Pons (tissue), 1 donor: ENCODE measurements at regions not wholly inside any gene's neighbourhood (a gene's known extent, or its start where the extent isn't known, plus 50 kb on each side); places are given as distances from the start of the nearest gene placed in this dataset.
A peak's percentile ranks its signal among the peaks of the same experiment; 100 is the strongest.
"Not testable (repeated sequence)": the region's sequence is repeated elsewhere in the genome, so short reads cannot be mapped to it uniquely, and the experiment has no call there.

ENCODE experiments used
- DNase-seq: peaks from one replicate; pipeline ENCODE4 v3.0.0-alpha.2; 2016; ENCODE audit warnings: low spot score

DNA sequence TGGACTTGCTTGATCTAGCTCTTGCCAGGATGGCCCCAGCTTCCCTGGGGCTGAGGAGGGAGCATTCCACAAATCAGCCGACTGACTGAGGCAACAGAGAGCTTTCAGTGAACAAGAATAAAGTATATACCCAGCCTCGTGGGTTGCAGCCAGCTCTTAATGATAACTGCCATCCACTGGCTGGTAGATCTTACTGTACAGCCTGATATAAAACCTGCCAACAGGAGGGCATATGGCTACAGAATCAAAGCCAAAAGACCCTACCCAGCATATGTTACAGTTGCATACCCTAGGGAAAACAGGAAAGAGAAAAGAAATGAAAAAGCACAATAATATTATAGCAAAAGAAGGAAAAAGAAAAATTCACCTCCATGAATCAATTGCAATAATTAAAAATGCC is 775.9 kb upstream of the KIF2B start:
- DNase-seq, result no peak

DNA sequence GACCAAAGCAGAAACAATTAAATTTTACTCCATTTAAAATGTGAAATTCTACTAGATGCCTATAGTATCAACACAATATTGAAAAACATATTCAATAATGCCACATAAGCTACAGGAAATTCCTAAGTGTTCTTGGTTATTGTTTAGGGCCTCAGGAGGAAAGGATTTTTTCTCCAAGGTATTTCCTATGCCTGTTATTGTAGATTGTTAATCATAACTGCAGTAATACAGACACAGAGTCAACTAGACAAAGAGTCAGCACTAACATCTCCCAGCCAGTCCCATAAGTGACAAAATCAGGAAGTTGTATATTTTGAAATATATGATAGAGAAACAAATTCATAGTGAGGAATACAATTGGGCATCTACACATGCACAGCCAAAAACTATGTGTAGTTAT is 782.7 kb upstream of the KIF2B start:
- no peak for DNase-seq

DNA sequence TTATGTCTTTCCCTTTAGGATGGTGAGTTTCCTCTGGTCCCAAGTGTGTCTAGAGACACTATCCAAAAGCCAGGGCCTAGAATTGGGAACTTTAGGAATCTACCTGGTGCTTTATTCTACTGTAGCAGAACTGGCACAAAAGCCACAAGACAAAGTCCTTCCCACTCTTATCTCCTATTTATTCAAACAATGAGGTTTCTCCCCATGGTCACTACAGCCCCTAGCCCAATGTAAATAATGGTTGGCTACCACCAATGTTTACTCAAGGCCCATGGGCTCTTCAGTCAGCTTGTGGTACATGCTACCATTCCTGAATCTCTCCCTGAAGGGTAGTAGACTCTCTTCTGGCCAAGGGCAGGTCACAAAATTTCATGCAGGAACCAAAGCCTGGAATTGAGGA is 789.4 kb upstream of the KIF2B start:
- no peak for DNase-seq

DNA sequence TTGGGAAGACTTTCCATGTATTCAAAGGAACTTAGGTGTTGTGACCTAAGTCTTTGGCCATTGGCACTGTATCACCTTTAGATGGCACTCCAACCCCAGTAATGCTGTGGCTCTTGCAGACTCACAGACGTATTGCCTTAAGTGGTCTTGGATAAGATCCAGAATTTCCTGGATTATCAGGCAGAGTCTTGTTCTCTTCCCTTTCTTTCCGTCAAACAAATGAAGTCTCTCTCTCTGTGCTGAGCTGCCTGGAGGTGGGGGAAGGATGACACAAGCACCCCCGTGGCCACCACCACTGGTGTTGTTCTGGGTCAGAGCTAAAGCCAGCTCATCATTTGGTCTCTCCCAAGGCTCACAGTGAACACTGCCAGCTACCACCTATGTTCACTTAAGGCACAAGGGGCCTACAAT is 789.9 kb upstream of the KIF2B start:
- DNase-seq, result peak; percentile 2

DNA sequence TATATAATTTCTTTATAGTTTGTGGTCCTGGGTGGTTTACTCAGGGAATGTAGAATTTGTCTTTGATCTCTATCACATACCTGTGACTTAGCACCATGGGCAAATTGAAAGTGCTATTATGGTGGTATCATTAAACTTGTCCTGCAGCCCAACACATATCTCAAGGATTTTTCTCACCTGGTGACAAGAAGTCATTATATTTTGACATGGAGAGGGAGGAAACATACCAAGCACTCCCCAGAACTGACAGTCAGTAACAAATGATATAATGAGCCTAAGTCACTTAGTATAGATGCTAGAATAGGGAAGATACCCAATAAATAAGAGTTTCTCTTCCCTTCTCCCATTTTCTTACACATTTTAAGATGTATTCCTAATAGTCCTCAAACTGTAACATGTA is 805.5 kb upstream of the KIF2B start:
- no peak for DNase-seq

DNA sequence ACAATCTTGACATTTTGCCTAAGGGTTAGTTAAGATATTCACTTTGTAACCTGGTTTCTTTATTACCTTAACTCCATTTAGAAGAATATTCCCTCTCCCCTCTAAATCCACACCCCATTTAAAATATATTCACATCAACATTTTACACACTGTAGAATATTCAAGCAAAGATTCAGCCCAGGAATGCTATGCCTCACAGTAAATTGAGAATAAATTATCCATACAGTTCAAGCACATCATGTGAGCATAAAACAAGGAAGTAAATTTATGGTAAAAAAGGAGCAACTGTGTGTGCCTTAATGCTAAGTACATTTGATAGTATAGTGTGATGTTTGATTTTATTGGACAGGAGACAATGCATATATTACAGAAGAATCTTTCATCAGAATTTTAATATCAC is 806.6 kb upstream of the KIF2B start:
- no peak for DNase-seq

DNA sequence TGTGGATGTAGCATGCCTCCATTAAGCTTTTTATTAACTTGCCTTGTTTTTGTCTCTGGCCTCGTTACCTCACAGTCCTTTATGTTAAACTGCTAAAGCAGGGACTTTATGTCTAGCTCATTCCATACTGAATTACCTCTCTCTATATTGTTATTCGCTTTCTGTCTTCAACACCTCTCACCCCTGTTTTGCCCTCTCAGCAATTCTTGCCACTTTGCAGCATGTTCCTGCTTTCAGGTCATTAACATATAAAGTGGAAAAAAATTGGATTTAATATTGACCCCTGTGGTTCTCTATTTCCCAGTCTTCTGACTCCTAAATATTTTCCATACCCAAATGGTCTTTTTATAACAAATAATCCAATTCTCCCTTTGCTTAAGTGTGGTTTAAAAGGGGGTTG is 810.4 kb upstream of the KIF2B start:
- DNase-seq, result no peak

DNA sequence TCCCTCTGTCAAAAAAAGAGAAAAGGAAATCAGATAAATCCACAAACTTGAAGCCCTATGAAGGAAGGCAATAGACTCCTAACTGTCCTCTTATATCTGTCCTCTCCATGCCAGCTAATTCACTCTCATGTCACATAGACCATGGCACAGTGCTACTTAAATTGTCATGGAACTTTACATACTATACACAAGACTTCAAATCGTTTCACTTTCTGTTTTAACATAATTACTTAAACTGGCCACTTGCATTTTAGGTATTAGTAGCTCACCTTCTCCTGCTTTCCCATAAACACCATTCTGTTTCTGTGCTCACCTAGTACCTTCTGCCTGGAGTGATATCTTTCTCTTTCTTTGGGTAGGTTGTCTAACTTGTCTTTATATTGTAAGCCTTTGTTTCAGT is 816.7 kb upstream of the KIF2B start:
- DNase-seq, result no peak

DNA sequence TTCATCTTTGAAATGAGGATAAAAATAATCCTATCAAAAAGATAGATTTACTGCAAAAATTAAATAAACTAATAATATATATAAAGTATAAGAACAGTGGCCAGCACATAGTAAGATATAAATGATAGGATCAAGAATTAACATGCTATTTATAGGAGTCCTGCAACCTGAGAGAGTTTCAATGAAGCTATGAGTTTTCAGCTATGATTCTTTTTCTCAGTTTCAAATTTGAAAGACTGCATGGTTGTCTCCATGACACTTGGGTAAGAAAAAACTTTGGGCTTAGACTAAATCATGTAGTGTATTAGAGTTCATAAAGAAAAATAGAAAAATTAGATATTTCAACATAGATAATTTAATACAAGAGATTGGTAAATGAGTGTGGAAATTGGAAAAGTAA is 817.8 kb upstream of the KIF2B start:
- DNase-seq, result no peak

DNA sequence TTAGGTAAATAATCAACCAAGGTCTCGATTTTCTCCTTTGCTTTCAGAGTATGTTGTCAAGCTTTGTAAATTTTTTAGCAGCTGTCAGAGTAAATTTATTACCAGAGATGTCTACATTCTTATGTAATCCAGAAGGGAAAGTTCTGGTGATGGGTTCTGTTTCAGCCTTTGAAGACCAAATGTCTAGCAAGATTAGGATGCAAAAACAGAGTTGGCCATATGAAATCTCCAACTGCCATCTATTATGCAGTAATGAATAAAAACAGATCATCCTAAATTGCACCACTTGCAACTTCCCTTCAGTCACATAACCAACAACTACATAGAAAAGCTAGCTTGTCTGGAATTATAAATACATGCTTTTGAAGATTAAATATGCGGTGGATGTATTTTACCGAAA is 826.8 kb upstream of the KIF2B start:
- DNase-seq, result no peak

DNA sequence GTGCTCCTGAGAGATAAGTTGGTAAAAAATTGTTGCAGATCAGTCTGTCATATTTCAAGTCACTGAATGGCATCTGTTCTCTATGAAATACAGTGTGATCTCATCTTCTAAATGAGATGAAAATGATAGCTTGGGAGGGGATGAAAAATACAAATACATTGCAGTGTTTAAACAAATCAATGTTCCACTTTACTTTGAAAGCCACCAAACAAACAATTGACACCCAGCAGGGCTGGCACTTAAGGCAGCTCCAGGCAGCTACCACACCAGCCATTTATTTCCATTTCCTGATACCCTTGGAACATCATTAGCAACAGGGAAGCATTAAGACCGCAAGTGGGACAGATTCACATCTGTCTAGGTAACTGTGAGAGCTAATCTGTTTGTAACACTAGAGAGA is 827.6 kb upstream of the KIF2B start:
- no peak for DNase-seq

DNA sequence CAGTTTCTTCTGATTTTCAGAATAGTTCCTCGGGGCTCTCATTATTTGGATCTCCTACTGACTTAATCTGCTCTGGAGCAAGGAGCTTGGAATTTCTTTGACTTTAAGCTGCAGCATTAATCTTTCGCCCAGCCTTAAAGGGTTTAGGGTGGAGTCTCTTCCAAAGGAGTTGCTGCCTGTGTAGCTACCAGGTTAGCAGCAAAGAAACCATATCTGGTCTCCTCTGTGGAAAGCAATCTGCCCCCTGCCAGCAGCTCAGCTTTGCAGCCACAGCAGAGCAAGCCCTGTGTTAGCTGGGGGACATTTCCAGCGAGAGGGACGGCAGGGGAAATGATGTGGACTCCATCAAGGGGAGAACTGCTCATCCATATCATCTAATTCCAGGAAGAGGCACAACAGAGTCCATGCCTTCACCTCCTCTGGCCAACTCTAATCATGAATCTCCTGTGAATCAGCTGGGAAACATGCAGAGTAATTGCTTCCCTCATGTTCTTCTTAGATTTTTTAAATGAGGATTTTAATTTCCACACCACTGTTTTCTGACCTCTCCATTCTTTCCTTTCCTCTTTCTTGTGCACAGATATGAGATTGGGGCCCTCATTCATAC is 827.6 kb upstream of the CA10 start:
- DNase-seq, result no peak

DNA sequence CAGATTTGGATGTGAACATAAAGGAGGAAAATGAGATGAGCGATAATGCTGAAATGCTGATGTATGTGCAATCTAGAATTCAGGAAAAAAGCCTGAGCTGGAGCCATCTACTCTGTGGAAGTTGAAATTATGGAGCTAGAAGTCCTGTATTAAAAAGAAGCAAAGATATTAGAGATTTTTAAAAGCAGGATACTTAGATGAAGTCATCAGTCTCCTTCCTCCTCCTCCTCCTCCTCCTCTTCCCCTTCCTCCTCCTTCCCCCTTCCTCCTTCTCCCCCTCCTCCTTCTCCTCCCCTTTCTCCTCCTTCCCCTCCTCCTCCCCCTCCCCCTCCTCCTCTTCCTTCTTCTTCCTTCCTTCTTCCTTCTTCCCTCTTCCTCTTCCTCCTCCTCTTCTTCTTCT is 823.8 kb upstream of the CA10 start:
- no peak for DNase-seq

DNA sequence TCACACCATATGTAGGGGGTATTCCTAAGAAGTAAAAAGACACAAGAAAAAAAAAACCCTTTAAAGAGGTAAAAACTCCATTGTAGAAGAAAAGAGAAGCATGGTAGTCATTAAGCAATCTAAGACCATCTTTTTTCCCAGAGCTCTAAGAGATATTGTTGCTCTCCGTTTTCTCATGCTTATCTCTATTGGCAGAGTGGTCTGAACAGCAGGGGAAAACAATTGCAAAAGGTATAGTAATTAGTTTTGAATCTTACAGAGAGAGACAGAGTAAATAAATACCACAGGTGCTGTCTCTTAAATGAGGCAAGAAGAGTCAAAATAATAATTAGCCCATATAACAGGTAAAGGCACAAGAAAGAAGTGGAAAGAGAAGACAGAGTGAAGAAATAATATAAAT is 821.4 kb upstream of the CA10 start:
- no peak for DNase-seq

DNA sequence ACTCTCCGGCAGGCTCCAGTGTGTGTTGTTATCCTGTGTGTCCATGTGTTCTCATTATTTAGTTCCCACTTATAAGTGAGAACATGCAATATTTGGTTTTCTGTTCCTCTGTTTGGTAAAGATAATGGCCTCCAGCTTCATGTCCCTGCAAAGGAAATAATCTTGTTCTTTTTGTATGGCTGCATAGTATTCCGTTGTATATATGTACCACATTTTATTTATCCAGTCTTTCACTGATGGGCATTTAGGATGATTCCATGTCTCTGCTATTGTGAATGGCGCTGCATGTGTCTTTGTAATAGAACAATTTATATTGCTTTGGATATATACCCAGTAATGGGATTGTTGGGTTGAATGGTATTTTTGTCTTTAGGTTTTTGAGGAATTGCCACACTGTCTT is 807.3 kb upstream of the CA10 start:
- no peak for DNase-seq

DNA sequence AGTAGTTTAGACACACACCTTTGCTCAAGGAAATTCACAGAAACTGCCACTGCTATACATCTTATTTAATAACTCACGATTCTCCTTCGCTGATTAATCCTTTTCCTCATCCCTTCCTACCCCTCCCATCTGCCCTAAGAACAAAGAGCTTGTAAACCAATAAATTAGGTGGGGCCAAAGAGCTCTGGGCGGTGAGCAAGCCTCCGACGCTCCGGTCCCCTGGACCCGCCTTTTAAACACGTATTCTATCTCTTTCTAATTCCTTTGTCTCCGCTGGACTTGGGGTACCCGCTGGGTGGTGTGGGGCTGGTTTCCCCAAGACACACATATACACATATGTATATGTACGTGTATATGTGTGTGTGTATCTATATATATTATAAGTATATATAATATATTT is 803.2 kb upstream of the CA10 start:
- not testable (repeated sequence) for DNase-seq

DNA sequence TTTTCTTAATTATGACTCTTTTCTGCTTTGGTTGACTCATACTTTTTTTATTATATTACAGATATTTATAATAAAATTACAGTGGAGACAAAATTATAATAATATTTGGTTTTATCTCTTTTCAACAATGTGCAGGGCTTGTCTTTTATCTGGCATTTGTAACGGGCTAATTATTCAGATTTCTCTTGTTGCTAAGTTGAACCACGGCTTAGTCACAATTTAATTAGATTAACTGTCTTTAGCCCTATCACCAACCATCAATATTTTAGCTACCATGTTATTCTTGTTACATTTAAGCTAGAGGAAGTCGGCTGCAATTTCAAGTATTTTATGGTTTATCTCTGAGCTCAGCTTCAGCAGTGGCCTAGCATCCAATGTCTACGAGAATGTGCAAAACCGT is 798.9 kb upstream of the CA10 start:
- DNase-seq, result no peak

DNA sequence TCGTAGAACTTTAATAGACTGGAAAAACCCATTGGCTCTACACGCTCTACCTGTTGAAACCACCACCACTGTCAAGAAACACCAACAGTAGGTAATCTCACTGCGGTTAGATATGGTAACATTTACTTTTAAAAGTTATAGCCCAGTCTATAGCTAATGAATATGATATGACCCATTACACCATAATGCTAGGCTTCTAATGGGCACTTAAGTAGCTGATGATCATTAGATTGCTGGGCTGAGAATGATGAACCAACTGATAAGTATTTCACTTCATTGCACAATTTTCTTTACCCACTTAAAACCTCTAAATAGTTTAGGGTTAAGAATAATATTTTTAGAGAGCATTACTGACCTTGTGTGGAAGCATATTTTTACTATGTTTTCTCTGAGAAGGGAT is 788.9 kb upstream of the CA10 start:
- DNase-seq, result no peak

DNA sequence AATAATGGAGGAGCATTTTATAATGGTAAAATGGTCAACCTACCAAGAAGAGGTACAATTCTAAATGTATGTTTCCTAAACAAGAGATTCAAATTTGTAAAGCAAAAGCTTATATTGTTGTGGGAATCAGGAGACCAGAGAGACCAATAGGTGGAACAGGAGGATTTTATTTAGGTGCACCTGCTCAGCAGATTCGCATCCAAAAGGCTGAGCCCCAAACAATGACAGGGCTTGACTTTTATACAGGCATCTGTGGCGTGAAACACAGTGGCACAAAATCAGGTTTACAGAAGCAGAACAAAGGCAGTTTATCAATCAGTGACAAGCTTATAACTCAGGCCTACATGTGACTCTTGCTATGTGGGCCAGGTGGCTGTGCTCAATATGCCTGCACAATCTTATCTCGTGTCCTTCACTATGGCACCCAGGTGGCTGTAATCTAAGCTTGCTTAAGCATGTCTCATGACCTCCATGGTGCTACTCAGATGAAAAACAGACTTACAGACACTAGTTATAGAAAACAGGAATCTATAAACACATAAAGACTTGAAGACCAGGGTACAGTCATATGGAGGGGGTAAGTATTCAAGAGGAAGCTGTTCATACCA is 780.2 kb upstream of the CA10 start:
- no peak for DNase-seq

DNA sequence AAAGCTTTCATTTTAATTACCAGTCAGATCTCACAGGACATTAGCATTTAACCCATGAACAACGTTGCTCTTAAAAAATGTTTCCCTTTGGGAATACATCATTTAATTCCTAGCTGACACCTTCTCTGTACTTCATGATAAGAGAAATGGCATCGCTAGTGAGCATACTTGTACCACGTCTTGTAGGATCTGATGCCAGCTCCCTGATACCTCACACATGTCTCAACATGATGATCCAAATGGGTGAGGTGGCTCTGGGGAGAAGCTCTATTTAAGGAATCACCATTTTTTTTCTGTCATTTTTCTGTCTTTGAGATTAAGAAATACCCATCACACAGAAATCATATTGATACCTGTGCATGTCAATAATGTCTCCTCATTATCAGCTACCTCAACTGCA is 772.1 kb upstream of the CA10 start:
- no peak for DNase-seq

DNA sequence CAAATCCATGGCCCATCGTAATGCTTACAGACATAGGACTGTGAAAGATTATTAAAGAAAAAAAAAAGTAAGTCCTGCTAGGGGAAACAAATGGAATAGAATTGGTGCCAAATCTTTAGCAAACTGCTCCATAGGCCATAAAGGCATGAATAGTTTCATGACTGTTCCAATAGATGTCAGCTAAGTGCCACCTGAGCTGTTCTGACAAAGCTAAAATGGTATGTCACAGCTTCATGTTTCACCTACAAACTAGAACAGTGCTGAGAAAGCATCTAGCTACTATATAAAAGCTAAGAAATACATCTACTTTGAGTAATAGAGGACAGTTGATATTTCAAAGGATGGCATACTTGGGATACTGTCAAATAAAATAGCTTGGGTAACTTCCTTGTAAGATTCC is 771.6 kb upstream of the CA10 start:
- DNase-seq, result no peak

DNA sequence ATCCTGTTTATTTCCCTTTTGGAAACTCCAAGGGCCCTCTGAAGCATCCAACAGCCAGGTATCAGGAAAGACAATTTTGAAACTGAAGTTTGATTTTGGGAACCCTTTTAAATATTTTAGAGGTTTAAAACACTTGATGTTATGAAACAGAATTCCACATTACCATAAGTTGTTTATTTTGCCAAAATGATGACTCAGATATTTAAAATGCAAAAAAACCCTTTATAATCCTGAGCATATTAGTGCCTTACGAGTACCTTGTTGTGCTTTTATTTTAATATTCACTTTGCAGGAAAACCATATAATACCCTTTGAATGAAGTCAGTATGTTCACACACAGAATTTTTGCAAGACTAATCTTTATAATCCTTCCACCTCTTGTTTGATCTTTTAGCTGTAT is 765.1 kb upstream of the CA10 start:
- DNase-seq, result no peak

DNA sequence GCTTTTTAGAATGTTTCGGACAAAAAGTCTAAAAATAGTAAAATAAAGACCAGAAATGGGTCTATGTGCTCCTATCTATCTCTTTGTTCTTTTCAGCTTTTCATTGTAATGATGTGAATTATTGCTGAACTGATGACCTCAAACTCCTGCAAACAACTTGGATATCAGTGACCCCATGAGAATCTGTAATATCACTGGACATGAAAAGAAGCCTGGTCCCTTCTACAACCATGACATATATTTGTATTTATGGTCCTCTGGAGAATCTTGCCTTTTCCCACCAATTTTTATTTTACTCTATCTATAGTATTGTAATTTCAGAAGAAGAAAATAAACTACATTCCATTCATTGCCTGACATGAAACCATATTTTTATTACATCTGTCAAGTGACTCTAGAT is 740.7 kb upstream of the CA10 start:
- DNase-seq, result no peak

DNA sequence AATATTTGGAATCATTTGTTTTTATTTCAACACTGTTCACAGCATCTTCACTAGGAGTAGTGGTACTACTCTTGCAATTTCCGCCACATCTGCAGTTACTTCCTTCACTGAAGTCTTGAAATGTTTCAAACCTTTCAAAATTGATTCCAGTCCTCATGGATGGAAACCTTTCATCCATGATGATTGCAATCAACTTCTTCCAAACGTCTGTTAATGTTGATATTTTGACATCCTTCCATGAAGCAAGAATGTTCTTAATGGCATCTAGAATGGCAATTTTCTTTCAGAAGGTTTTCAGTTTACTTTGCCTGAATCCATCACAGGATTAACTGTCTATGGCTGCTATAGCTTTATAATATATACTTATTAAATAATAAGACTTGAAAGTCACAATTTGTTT is 736.8 kb upstream of the CA10 start:
- DNase-seq, result no peak

DNA sequence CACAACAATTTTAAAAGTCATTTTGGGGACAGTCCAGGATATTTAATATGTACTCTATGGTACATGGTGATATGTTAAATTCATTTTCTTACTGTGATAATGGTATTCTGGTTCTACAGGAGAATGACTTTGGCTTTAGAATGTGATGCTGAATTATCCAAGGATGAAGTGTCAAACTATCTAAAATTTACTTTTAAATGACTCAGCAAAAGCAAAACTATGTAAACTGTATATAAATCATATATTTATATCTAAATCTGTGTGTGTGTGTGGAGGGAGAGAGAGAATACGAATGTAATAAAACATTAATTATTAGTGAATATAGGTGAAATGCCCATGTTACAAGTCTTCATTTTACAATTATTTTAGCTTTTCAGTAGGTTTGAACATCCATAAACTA is 733.8 kb upstream of the CA10 start:
- no peak for DNase-seq
